ENCODE measurements at regions not wholly inside any gene's neighbourhood (a gene's known extent, or its start where the extent isn't known, plus 50 kb on each side); places are given as distances from the start of the nearest gene placed in this dataset.

GRCh38 chr7:52209614-52210013 is 825.8 kb upstream of the POM121L12 start:
- TF ChIP-seq, protein P1, sequence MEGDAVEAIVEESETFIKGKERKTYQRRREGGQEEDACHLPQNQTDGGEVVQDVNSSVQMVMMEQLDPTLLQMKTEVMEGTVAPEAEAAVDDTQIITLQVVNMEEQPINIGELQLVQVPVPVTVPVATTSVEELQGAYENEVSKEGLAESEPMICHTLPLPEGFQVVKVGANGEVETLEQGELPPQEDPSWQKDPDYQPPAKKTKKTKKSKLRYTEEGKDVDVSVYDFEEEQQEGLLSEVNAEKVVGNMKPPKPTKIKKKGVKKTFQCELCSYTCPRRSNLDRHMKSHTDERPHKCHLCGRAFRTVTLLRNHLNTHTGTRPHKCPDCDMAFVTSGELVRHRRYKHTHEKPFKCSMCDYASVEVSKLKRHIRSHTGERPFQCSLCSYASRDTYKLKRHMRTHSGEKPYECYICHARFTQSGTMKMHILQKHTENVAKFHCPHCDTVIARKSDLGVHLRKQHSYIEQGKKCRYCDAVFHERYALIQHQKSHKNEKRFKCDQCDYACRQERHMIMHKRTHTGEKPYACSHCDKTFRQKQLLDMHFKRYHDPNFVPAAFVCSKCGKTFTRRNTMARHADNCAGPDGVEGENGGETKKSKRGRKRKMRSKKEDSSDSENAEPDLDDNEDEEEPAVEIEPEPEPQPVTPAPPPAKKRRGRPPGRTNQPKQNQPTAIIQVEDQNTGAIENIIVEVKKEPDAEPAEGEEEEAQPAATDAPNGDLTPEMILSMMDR (IDR thresholded peaks at IDR 0.05; ENCODE audit: borderline replicate concordance, insufficient read depth, low read depth, low read length), result no peak
- no peak overlapping the region for H3K4me3 ChIP-seq (ENCODE audit: low read depth, low read length)

GRCh38 chr7:52197221-52197620 is 838.2 kb upstream of the POM121L12 start:
- TF ChIP-seq, protein P1 (IDR thresholded peaks at IDR 0.05; ENCODE audit: borderline replicate concordance, insufficient read depth, low read depth, low read length), result no peak
- H3K4me3 ChIP-seq (ENCODE audit: low read depth, low read length), result no peak overlapping the region

- no peak overlapping the region for H3K4me3 ChIP-seq (ENCODE audit: low read depth, low read length)
- TF ChIP-seq, protein P1 (IDR thresholded peaks at IDR 0.05; ENCODE audit: borderline replicate concordance, insufficient read depth, low read depth, low read length), result no peak
Observed at GRCh38 chr7:52195664-52196063, 839.8 kb upstream of the POM121L12 start.

DNA sequence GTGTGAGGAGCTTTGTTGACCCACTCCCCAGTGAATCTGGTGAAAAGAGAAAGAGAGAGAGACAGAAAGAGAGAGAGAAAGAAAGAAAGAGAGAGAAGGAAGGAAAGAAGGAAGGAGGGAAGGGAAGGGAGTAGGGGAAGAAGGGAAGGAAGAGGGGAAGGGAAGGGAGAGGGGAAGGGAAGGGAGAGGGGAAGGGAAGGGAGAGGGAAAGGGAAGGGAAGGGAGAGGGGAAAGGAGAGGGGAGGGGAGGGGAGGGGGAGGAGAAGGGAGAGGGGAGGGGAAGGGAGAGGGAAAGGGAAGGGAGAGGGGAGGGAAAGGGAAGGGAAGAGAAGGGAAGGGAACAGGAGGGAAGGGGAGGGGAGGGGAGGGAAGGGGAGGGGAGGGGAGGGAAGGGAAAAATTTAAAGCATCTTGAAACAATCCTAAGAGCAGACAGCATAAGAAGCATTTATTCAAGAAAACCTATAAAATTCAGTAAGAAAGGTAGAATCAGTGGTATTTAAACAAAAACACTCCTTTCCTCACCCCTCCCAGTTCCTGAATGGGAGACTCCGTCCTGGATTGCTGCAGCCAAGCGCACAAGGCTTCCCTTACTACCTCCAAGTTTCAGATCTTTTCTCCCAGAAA is 846.2 kb upstream of the POM121L12 start:
- TF ChIP-seq, protein P1 (IDR thresholded peaks at IDR 0.05; ENCODE audit: borderline replicate concordance, insufficient read depth, low read depth, low read length), result no peak
- no peak overlapping the region for H3K4me3 ChIP-seq (ENCODE audit: low read depth, low read length)

- H3K4me3 ChIP-seq (ENCODE audit: low read depth, low read length), result no peak overlapping the region
- TF ChIP-seq, protein P1 (IDR thresholded peaks at IDR 0.05; ENCODE audit: borderline replicate concordance, insufficient read depth, low read depth, low read length), result no peak
Observed at GRCh38 chr7:52184006-52184703, 851.3 kb upstream of the POM121L12 start.

GRCh38 chr7:52179934-52180333 is 855.5 kb upstream of the POM121L12 start:
- TF ChIP-seq, protein P1 (IDR thresholded peaks at IDR 0.05; ENCODE audit: borderline replicate concordance, insufficient read depth, low read depth, low read length), result no peak
- H3K4me3 ChIP-seq (ENCODE audit: low read depth, low read length), result no peak overlapping the region

DNA sequence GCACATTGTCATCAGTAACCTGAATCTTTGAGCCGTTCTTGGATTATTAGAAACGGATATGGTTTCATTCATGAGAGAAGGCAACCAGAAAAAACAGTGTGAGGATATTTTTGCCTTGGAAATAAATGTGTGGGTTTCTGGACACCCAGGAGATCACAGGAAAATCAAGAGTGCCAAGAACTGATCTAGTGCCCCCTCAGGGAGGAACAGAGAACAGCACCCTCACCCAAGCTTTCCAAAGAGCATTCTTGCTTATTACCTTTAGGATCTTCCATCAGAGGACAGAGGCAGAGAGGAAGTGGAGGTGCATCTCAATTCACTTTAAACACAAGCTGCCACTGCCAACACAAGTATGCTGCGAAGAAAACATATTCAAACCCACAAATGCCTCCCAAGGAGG is 851.5 kb upstream of the COBL start:
- TF ChIP-seq, protein P1 (IDR thresholded peaks at IDR 0.05; ENCODE audit: borderline replicate concordance, insufficient read depth, low read depth, low read length), result no peak
- no peak overlapping the region for H3K4me3 ChIP-seq (ENCODE audit: low read depth, low read length)
